ENCODE measurements at regions not wholly inside any gene's neighbourhood (a gene's known extent, or its start where the extent isn't known, plus 50 kb on each side); places are given as distances from the start of the nearest gene placed in this dataset.

GRCh38 chr6:146865756-146866379, 267.1 kb downstream of the ADGB start:
- Histone ChIP-seq H3K4me2 (ENCODE audit: low read length) (no peak overlapping the region), H3F3A (ENCODE audit: low read length, unreplicated experiment) (no peaks in the 10 kb centered on the region), H3K4me1 (ENCODE audit: insufficient read depth, low read length) (no peaks in the 10 kb centered on the region), H3K9ac (ENCODE audit: low read length) (no peak overlapping the region), H3K79me2 (ENCODE audit: low read length) (no peaks in the 10 kb centered on the region), H4K20me1 (ENCODE audit: low read length) (no peaks in the 10 kb centered on the region), H3K27ac (ENCODE audit: low read length) (no peak overlapping the region), H3K27me3 (ENCODE audit: low read length) (no peaks in the 10 kb centered on the region), H2AFZ (ENCODE audit: low read length) (no peak overlapping the region), H3K9me3 (ENCODE audit: low read length) (no peaks in the 10 kb centered on the region), H3K9me2 (replicated peaks; ENCODE audit: low read length) (no peaks in the 10 kb centered on the region), H3K36me3 (ENCODE audit: low read depth, low read length) (no peaks in the 10 kb centered on the region), H3K4me3 (ENCODE audit: low read length) (no peak overlapping the region)
- intact Hi-C loops (cut with micrococcal nuclease) = no loop called here
- ATAC-seq (no peak), DNase-seq (no peak)
- BruUV-seq (replicated peaks) = no TSS peak
- CTCF ChIA-PET = no interaction called here
- POLR2A ChIA-PET (ENCODE audit: unreplicated experiment) = no interaction called here
- TF ChIP-seq CTCF (conservative IDR thresholded peaks at IDR 0.05; ENCODE audit: low read depth, low read length) = no peak
- TF ChIP-seq EZH2phosphoT487 (IDR thresholded peaks at IDR 0.05; ENCODE audit: borderline replicate concordance, low read length) = no peak
- TF ChIP-seq EZH2 (IDR thresholded peaks at IDR 0.05; ENCODE audit: low read length, unreplicated experiment) = no peak

GRCh38 chr6:146866731-146867414, 268.1 kb downstream of the ADGB start:
- Histone ChIP-seq H3K36me3 (ENCODE audit: low read depth, low read length) (no peaks in the 10 kb centered on the region), H3K79me2 (ENCODE audit: low read length) (no peaks in the 10 kb centered on the region), H2AFZ (ENCODE audit: low read length) (no peak overlapping the region), H3K9me2 (replicated peaks; ENCODE audit: low read length) (no peaks in the 10 kb centered on the region), H3K27ac (ENCODE audit: low read length) (no peak overlapping the region), H3F3A (ENCODE audit: low read length, unreplicated experiment) (no peaks in the 10 kb centered on the region), H3K9me3 (ENCODE audit: low read length) (no peaks in the 10 kb centered on the region), H3K4me1 (ENCODE audit: insufficient read depth, low read length) (no peaks in the 10 kb centered on the region), H3K4me2 (ENCODE audit: low read length) (no peak overlapping the region), H3K9ac (ENCODE audit: low read length) (no peak overlapping the region), H3K27me3 (ENCODE audit: low read length) (no peaks in the 10 kb centered on the region), H3K4me3 (ENCODE audit: low read length) (no peak overlapping the region), H4K20me1 (ENCODE audit: low read length) (no peaks in the 10 kb centered on the region)
- TF ChIP-seq CTCF (conservative IDR thresholded peaks at IDR 0.05; ENCODE audit: low read depth, low read length) (no peak), EZH2phosphoT487 (IDR thresholded peaks at IDR 0.05; ENCODE audit: borderline replicate concordance, low read length) (no peak), EZH2 (IDR thresholded peaks at IDR 0.05; ENCODE audit: low read length, unreplicated experiment) (no peak)
- peak; percentile 9 for DNase-seq
- no peak for ATAC-seq
- BruUV-seq (replicated peaks) = no TSS peak
- intact Hi-C loops (cut with micrococcal nuclease) = no loop called here
- POLR2A ChIA-PET (ENCODE audit: unreplicated experiment) = no interaction called here
- CTCF ChIA-PET = no interaction called here

GRCh38 chr6:146868671-146869209, 270.0 kb downstream of the ADGB start:
- Histone ChIP-seq H3K9ac (ENCODE audit: low read length) (no peak overlapping the region), H3K4me3 (ENCODE audit: low read length) (no peak overlapping the region), H4K20me1 (ENCODE audit: low read length) (no peaks in the 10 kb centered on the region), H3K9me2 (replicated peaks; ENCODE audit: low read length) (no peaks in the 10 kb centered on the region), H3K9me3 (ENCODE audit: low read length) (no peaks in the 10 kb centered on the region), H3K79me2 (ENCODE audit: low read length) (no peaks in the 10 kb centered on the region), H3K27ac (ENCODE audit: low read length) (no peak overlapping the region), H3K4me1 (ENCODE audit: insufficient read depth, low read length) (no peaks in the 10 kb centered on the region), H3F3A (ENCODE audit: low read length, unreplicated experiment) (no peaks in the 10 kb centered on the region), H2AFZ (ENCODE audit: low read length) (no peak overlapping the region), H3K4me2 (ENCODE audit: low read length) (no peak overlapping the region), H3K36me3 (ENCODE audit: low read depth, low read length) (no peaks in the 10 kb centered on the region), H3K27me3 (ENCODE audit: low read length) (no peaks in the 10 kb centered on the region)
- CTCF ChIA-PET = no interaction called here
- no peak for TF ChIP-seq EZH2phosphoT487 (IDR thresholded peaks at IDR 0.05; ENCODE audit: borderline replicate concordance, low read length)
- no peak for TF ChIP-seq CTCF (conservative IDR thresholded peaks at IDR 0.05; ENCODE audit: low read depth, low read length)
- TF ChIP-seq EZH2 (IDR thresholded peaks at IDR 0.05; ENCODE audit: low read length, unreplicated experiment) = no peak
- ATAC-seq = no peak
- no peak for DNase-seq
- POLR2A ChIA-PET (ENCODE audit: unreplicated experiment) = no interaction called here
- BruUV-seq (replicated peaks) = no TSS peak
- intact Hi-C loops (cut with micrococcal nuclease) = no loop called here

Measured in PC-3 (cell line).